ENCODE measurements at regions not wholly inside any gene's neighbourhood (a gene's known extent, or its start where the extent isn't known, plus 50 kb on each side); places are given as distances from the start of the nearest gene placed in this dataset.

- Histone ChIP-seq H3K27ac (ENCODE audit: low read depth in 1 of 2, low read length in 2 of 2) (no peak overlapping the region), H3K4me1 (ENCODE audit: control insufficient read depth in 1 of 2, insufficient read depth in 2 of 2, low read length in 2 of 2) (no peaks in the 10 kb centered on the region), H2AFZ (ENCODE audit: insufficient read depth, low read depth, low read length, poor library complexity, severe bottlenecking) (no peak overlapping the region), H3K4me3 (replicated peaks in 1 of 3; ENCODE audit: low read depth in 2 of 3, low read length in 3 of 3) (no peak overlapping the region), H3K9me3 (replicated peaks in 1 of 2; ENCODE audit: control insufficient read depth in 1 of 2, insufficient read depth in 1 of 2, low read length in 2 of 2) (no peaks in the 10 kb centered on the region), H3K27me3 (ENCODE audit: control insufficient read depth in 2 of 2, insufficient read depth in 2 of 2, low read length in 2 of 2) (no peaks in the 10 kb centered on the region), H3K79me2 (ENCODE audit: insufficient read depth, low read length) (no peaks in the 10 kb centered on the region), H3K4me2 (replicated peaks; ENCODE audit: extremely low read depth, low read length, poor library complexity, severe bottlenecking) (no peak overlapping the region), H3K36me3 (replicated peaks in 1 of 2; ENCODE audit: control insufficient read depth in 1 of 2, insufficient read depth in 2 of 2, low read length in 2 of 2) (no peaks in the 10 kb centered on the region), H4K20me1 (ENCODE audit: insufficient read depth, low read length) (no peaks in the 10 kb centered on the region), H3K9ac (ENCODE audit: insufficient read depth, low read length, poor library complexity, severe bottlenecking) (no peak overlapping the region)
- intact Hi-C loops (cut with micrococcal nuclease) = no loop called here
- DNase-seq = no peak
- no peaks in the 10 kb centered on the region for H3K27me3 Mint-ChIP-seq (ENCODE audit: low read depth in 3 of 3)
- no CpG with 5 or more reads among the region's 2 CpGs for WGBS (ENCODE audit: insufficient coverage)
- no peaks in the 10 kb centered on the region for H3K4me1 Mint-ChIP-seq
- H3K27ac Mint-ChIP-seq = no peak overlapping the region
- no peak overlapping the region for H3K4me3 Mint-ChIP-seq
- no peaks in the 10 kb centered on the region for H3K36me3 Mint-ChIP-seq
- no peak for TF ChIP-seq CTCF (IDR thresholded peaks at IDR 0.05)
- peaks cover 0 to 2% (median 0%) of the 10 kb centered on the region in 7 donors for H3K9me3 Mint-ChIP-seq
These were observed 607.9 kb upstream of the USP15 start for GRCh38 chr12:61652265-61652664.

DNA sequence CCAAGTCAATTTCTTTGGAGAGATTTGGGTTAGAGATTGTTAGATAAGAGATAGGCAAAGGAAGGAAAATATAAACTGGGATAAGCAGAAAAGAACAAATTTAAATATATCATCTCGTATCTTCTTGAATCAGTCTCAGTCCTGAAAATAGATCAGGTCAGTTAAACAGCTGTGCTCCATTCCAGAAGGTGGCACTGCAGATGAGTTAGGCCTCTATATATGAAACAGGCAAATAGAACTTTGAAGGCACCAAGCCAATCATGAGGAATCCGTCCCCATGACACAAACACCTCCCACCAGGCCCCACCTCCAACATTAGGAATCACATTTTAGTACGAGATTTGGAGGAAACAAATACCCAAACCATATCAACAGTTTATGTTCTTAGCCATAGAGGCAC is 605.5 kb upstream of the USP15 start:
- H3K36me3 ChIP-seq (replicated peaks in 1 of 2; ENCODE audit: control insufficient read depth in 1 of 2, insufficient read depth in 2 of 2, low read length in 2 of 2) = no peaks in the 10 kb centered on the region
- no peaks in the 10 kb centered on the region for H3K27me3 ChIP-seq (ENCODE audit: control insufficient read depth in 2 of 2, insufficient read depth in 2 of 2, low read length in 2 of 2)
- Mint-ChIP-seq H3K4me3 (no peak overlapping the region), H3K4me1 (no peaks in the 10 kb centered on the region), H3K27me3 (ENCODE audit: low read depth in 3 of 3) (no peaks in the 10 kb centered on the region), H3K9me3 (peaks cover 0 to 3% (median 0%) of the 10 kb centered on the region in 7 donors), H3K27ac (no peak overlapping the region), H3K36me3 (no peaks in the 10 kb centered on the region)
- H4K20me1 ChIP-seq (ENCODE audit: insufficient read depth, low read length) = no peaks in the 10 kb centered on the region
- no peaks in the 10 kb centered on the region for H3K9me3 ChIP-seq (replicated peaks in 1 of 2; ENCODE audit: control insufficient read depth in 1 of 2, insufficient read depth in 1 of 2, low read length in 2 of 2)
- H2AFZ ChIP-seq (ENCODE audit: insufficient read depth, low read depth, low read length, poor library complexity, severe bottlenecking) = no peak overlapping the region
- H3K9ac ChIP-seq (ENCODE audit: insufficient read depth, low read length, poor library complexity, severe bottlenecking) = no peak overlapping the region
- no peaks in the 10 kb centered on the region for H3K4me1 ChIP-seq (ENCODE audit: control insufficient read depth in 1 of 2, insufficient read depth in 2 of 2, low read length in 2 of 2)
- DNase-seq = no peak
- no peak overlapping the region for H3K4me2 ChIP-seq (replicated peaks; ENCODE audit: extremely low read depth, low read length, poor library complexity, severe bottlenecking)
- no peak overlapping the region for H3K27ac ChIP-seq (ENCODE audit: low read depth in 1 of 2, low read length in 2 of 2)
- H3K79me2 ChIP-seq (ENCODE audit: insufficient read depth, low read length) = no peaks in the 10 kb centered on the region
- no peak for TF ChIP-seq CTCF (IDR thresholded peaks at IDR 0.05)
- H3K4me3 ChIP-seq (replicated peaks in 1 of 3; ENCODE audit: low read depth in 2 of 3, low read length in 3 of 3) = no peak overlapping the region
- intact Hi-C loops (cut with micrococcal nuclease) = no loop called here
- WGBS (ENCODE audit: insufficient coverage) = no CpG with 5 or more reads among the region's 3 CpGs

Measured in CD14-positive monocyte (primary cell).